Stimulated activated CD8-positive, alpha-beta memory T cell treated with anti-CD3 and anti-CD28 coated beads, Interleukin-7, amount 100 ng/mL, for 1 hour (primary cell): ENCODE measurements at regions not wholly inside any gene's neighbourhood (a gene's known extent, or its start where the extent isn't known, plus 50 kb on each side); places are given as distances from the start of the nearest gene placed in this dataset.
"Not testable (repeated sequence)": the region's sequence is repeated elsewhere in the genome, so short reads cannot be mapped to it uniquely, and the experiment has no call there.

Source experiments
- DNase-seq, 2 donors: peaks; one replicate each; pipeline ENCODE4 v3.0.0-alpha.2; 2020; ENCODE audit warnings: low read depth in 2 of 2

GRCh38 chr2:64251497-64252250, 107.5 kb upstream of the PELI1 start:
- DNase-seq = no peak

GRCh38 chr2:64252251-64252978, 108.2 kb upstream of the PELI1 start:
- not testable (repeated sequence) for DNase-seq

GRCh38 chr2:64253421-64253820, 109.2 kb upstream of the PELI1 start:
- not testable (repeated sequence) for DNase-seq

GRCh38 chr2:64258566-64258965, 114.3 kb upstream of the PELI1 start:
- DNase-seq = no peak

- DNase-seq = no peak
Measured at GRCh38 chr2:64259312-64259711, 115.1 kb upstream of the PELI1 start.

- DNase-seq = no peak
Measured at GRCh38 chr2:64260093-64260803, 116.0 kb upstream of the PELI1 start.

- DNase-seq = no peak
Measured at GRCh38 chr2:64260817-64261216, 116.6 kb upstream of the PELI1 start.

- no peak for DNase-seq
Measured at GRCh38 chr2:64262071-64262470, 117.9 kb upstream of the PELI1 start.

- DNase-seq = no peak
Measured at GRCh38 chr2:64262816-64263215, 118.6 kb upstream of the PELI1 start.

GRCh38 chr2:64263315-64263714, 119.1 kb upstream of the PELI1 start:
- DNase-seq = no peak

- no peak for DNase-seq
Measured at GRCh38 chr2:64267699-64268098, 123.5 kb upstream of the PELI1 start.

- DNase-seq = no peak
Measured at GRCh38 chr2:64268330-64269048, 124.3 kb upstream of the PELI1 start.

GRCh38 chr2:64273524-64274398, 129.5 kb upstream of the PELI1 start:
- DNase-seq = no peak

GRCh38 chr2:64274399-64275173, 130.4 kb upstream of the PELI1 start:
- DNase-seq = no peak

GRCh38 chr2:64275174-64275466, 130.9 kb upstream of the PELI1 start:
- DNase-seq = no peak

GRCh38 chr2:64276417-64277095, 132.3 kb upstream of the PELI1 start:
- no peak for DNase-seq

GRCh38 chr2:64277101-64277849, 133.1 kb upstream of the PELI1 start:
- no peak for DNase-seq

- DNase-seq = not testable (repeated sequence)
Measured at GRCh38 chr2:64280812-64281211, 136.6 kb upstream of the PELI1 start.

- DNase-seq = no peak
Measured at GRCh38 chr2:64283006-64283570, 138.9 kb upstream of the PELI1 start.
